Right hindlimb (tissue), 1 donor: ENCODE measurements at regions not wholly inside any gene's neighbourhood (a gene's known extent, or its start where the extent isn't known, plus 50 kb on each side); places are given as distances from the start of the nearest gene placed in this dataset.
A peak's percentile ranks its signal among the peaks of the same experiment; 100 is the strongest.

Experiments
- DNase-seq: peaks from one replicate; pipeline ENCODE4 v3.0.0-alpha.2; 2018

- no peak for DNase-seq
These were observed 219.4 kb upstream of the LNX1 start for GRCh38 chr4:53810643-53811042.

GRCh38 chr4:53809816-53810215, 218.5 kb upstream of the LNX1 start:
- no peak for DNase-seq

- DNase-seq, result no peak
These were observed 214.0 kb upstream of the LNX1 start for GRCh38 chr4:53805291-53805690.

DNA sequence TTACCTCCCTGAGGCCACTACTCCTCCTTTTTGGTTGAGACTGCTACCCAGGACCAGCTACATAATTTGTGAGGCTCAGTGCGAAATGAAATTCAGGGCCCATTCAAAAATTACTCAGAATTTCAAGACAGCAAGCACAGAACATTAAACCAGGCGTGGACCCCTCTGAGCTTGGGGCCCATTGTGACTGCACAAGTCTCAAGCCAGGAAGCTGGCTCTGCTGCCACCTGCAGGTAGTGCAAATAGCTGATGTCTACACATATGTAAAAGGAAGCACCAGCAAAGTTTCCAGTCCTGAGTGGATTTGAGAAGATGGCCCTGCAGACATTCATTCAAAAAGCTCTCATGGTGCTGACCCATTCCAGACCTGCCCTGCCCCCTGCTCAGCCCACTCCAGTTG, 213.4 kb upstream of the LNX1 start:
- DNase-seq, result no peak

- no peak for DNase-seq
These were observed 211.2 kb upstream of the LNX1 start for GRCh38 chr4:53802500-53802899.

DNA sequence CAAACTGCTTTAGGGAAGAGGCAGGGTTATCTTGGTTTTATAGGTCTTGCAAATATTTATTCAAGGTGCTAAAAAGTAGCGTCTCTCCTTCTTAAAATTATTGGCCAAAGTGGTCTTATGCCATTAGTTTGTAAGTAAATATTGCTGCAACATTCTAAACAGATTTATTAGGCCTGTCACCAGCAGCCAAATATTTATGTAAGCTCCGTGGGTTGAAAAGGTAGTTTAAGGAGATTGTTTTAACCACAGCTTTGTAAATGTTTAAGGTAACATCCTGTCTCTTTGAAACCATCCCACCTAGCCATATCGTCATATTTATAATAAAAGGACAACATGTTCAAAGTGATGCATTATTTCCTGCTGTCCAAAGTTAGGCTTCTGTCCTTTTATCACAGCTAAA, 210.1 kb upstream of the LNX1 start:
- DNase-seq, result no peak

DNA sequence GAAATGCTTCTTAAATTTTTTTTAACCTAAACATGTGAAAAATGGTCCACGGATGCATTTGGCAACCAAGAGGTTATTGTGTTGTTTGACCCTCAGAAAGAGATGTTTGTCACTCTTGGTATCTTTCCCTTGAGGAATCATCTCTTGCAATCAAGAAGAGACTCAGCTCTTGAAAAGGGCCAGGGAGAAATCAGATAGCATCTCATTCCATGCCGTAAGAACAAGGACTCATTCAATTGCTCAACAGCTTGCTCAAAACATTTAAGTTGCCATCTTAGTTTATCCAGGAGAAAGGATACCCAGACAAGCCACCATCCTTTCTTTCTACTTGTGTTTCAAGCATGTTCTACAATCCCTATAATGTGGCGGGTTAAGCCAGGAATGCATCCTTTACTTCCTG, 209.5 kb upstream of the LNX1 start:
- no peak for DNase-seq

DNA sequence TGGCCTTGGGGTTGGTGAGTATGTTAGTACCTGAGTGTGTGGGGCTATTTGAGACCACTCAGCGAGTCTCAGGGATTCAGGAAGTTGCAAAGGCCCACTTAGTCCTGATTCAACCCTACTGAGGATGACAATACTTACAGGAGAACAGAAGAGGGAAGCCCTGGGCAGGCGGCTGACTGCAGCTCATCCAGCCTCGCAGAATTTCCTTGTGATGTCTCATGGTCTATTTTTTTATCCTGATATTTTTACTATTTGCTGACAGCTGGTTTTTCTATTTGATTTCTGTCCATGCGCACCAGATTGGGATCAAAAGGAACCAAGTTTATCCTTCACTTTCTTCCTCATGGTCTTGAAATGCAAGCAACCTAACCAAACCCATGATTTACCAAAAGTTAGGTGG, 201.8 kb upstream of the LNX1 start:
- DNase-seq, result no peak

DNA sequence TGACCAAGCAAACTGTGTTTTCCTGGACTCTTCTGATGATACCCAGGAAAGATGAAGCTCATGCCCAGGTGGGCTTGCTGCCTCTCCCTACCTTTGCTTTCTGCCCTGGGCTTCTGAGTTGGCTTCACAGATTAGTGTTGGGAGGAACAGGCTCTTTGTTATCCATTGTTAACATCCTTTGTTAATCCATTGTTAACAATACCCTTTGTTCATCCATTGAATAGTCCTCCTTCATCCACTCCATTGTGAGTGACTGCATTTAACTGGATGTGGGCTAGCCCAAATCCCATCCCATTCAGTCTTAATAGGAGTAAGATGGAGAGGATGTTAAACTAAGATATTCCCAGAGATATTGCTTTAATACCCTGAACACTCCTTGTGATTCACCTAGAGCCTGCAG, 199.0 kb upstream of the LNX1 start:
- no peak for DNase-seq

- DNase-seq, result no peak
These were observed 197.3 kb upstream of the LNX1 start for GRCh38 chr4:53788621-53789020.

DNA sequence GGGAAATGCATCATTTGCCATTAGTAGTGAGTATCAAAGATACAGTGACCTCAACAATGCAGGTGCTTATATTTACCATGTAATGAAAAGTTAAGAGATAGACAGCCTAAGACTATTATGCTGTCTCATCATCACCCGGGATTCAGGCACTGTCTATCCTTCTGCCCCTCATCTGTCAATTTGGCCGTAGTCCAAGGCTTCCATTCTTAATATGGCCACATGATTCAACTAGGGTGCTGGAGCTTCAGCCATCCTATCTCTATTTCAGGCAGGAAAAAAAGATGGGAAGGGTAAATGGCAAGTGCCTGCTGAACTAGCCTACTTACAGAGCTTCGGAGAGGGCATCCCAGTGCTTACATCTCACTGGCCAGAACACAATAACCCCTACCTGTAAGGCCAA, 196.7 kb upstream of the LNX1 start:
- no peak for DNase-seq

- peak; percentile 43 for DNase-seq
These were observed 195.3 kb upstream of the LNX1 start for GRCh38 chr4:53786632-53787031.

DNA sequence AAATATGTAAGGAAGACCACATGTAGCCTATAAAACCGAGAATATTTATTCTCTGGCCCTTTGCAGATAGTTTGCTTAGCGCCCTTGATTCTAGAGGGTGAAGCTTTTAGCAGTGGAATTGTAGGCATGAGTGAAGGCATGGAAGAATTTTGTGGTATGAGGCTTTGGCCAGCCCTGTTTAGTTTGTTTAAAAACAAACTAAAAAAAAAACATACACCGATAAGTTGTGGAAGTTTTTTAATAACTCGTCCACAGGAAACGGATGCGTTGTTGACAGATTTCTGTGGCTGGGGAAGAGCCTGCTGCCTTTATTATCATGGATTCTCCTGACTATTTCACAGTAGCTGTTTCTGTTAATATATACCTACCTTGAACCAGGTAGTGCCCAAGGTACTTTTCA, 194.7 kb upstream of the LNX1 start:
- DNase-seq, result no peak

DNA sequence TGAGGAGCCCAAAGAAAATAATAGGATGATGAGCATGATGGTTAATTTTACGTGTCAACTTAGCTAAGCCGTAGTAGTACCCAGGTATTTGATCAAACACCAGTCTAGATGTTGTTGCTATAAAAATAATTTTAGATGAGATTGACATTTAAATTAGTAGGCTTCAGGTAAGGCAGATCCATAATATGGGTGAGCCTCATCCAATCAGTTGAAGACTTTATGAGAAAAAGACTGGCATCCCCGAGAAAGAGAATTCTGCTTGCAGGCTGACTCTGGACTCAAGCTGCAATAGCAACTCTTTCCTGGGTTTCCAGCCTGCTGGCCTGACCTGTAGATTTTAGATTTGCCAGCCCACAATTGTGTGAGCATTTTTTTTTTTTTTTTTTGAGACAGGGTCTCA, 192.8 kb upstream of the LNX1 start:
- DNase-seq, result no peak

- no peak for DNase-seq
These were observed 192.0 kb upstream of the LNX1 start for GRCh38 chr4:53783208-53783859.

DNA sequence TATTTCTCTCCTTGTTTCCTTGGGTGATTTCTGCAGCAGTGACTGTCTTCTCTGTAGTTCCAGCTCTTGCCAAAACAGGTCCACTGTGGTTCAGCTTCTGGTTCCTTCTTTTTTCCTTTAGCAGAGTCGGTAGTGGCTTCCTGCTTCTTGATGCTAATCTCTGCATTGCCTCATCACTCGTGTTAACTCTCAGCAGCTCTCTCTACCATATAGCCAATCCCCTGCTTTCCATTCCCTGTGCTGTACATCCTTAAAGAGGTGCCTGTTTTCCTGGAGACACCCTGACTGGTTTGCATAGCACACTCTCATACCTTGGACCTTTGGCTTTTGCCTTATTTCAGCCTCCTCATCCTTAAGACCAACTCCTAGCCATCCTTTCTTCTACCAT, 191.2 kb upstream of the LNX1 start:
- no peak for DNase-seq

GRCh38 chr4:53781629-53782457, 190.6 kb upstream of the LNX1 start:
- no peak for DNase-seq

DNA sequence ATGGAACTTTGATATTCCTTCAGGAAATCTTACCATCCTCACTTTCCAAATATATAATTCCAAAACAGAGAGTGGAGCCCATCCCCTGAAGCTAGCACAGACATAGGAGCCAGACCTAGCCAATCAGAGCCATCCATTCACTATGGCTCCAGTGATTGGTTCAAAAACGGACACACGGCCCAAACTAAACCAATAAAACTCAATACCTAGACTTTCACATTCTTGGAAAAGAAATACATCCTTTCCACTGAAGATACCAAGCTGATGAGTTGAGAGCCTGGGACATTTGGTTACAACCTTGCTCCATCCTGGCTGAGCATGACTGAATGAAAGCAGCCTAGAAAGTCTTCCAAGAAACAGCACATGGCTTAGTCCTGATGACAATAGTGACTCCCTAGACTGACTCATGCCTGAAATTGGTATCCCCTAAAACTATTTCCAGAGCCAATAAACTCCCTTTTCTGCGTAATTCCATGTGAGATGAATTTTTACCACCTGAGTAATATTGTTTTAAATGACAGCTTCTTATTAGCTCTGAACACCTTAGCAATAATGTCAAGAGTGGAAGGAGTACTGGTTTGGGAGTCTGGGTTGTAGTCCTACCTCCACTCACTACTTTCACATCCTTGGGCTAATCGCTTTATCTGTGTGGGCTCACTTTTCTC, 189.6 kb upstream of the LNX1 start:
- no peak for DNase-seq

DNA sequence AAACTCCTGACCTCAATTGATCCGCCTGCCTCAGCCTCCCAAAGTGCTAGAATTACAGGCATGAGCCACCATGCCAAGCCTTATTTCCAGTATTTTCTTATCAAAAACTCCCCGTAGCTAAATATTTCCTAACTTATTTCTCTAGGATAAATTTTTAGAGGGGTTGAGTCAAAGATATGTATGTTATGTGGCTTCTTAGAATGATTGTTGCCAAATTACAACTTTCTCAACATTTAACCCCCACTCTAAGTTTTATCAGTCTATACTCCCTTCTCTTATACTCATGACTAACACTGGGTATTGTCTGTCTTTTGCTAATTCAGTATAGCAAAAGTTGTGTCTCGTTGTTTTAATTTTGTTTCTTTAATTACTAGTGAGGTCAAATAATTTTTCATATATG, 187.7 kb upstream of the LNX1 start:
- no peak for DNase-seq

- no peak for DNase-seq
These were observed 186.9 kb upstream of the LNX1 start for GRCh38 chr4:53778155-53778554.

DNA sequence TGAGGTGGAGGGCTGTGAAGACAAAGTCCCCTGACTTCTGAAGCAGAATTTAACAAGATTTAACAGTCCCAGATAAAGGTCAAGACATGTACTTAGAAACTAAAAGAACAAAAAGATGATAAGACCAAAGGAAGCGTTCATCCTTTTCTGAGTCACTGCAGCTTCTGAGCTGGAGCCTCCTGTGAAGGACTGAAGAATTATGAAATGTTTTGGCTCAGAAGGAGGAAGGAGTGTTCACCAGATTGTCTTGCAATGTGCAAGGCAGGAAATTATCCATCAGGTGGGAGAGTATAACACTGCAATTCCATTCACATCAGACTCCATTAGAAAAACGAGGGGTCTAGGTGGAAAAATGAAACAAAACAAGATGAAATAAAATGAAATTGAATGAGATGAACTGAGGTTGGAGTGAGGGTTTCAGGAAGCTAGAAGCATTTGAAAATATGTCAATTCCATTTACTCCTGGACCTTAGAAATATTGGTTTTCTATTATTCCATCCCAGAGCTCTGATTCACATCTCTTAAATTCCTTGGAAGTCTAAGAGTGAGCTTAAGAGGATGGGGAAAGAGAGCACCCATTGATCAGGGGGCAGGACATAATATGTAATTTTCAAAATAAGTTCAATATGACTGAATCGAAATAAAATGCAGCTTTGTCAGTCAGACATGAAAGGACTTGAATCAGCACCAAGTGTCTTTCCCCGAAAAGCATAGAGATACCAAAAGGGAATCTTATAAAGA, 186.1 kb upstream of the LNX1 start:
- no peak for DNase-seq

DNA sequence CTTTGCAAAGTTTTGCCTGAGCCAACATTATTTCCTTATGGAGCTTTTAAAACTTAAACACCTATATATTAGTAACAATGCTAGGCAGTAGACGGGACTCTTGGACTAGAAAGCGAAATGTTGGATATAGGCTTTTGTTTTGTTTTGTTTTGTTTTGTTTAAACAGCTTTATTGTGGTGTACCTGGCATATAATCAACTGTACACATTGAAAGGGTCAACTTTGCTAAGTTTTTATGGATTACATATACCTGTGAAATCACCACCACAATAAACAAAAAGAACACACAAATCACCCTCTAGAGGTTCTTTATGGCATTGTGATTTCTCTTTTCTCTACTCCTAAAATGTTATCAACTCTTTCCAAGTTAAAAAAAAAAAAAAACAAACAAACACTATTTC, 184.9 kb upstream of the LNX1 start:
- DNase-seq, result no peak

DNA sequence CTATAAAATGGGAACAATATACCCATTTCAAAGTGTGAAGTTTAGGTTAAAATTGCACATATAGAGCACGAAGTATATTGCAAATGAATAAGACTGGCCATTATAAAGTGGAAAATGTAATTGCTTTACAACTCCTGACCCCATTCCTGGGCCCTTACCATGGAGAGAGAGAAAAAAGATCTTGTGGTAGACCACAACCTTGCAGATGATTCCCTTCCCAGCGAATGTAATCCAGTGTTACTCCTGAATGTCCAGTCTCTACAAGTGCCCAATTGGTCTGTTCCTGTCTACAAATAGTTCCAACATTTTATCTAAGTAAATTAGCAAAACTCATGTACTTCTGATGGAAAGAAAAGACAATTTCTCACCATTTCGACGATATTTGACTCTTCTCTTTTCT, 184.1 kb upstream of the LNX1 start:
- DNase-seq, result no peak

DNA sequence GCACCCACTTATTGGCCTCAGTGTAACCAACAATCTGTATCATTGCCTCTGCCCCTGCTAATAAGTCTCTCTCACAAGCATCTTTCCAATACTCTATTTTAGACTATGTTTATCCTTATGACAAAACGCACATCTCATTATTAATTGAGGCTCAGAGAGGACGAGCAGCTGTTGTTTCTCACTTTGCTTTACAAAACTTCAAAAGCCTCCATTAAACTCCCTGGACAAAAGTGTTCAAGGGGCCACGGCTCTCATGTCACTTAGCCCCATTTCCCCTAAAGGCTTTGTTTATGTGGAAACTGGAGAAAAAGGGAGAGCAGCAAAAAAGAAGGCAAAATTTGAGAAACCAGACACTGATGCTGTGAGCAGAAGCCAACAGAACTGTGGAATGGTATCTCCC, 180.0 kb upstream of the LNX1 start:
- DNase-seq, result no peak
